ENCODE measurements at regions not wholly inside any gene's neighbourhood (a gene's known extent, or its start where the extent isn't known, plus 50 kb on each side); places are given as distances from the start of the nearest gene placed in this dataset.

GRCh38 chr10:91683975-91684374, 51.1 kb upstream of the PPP1R3C start:
- DNase-seq (no peak), ATAC-seq (ENCODE audit: low read depth in 2 of 2) (no peak)
- Mint-ChIP-seq H3K27ac (no peak overlapping the region), H3K4me1 (no peaks in the 10 kb centered on the region), H3K36me3 (no peaks in the 10 kb centered on the region), H3K4me3 (no peak overlapping the region), H3K9me3 (peaks cover 0 to 2% (median 0%) of the 10 kb centered on the region in 7 donors), H3K27me3 (peaks cover 9 to 22% (median 14%) of the 10 kb centered on the region in 3 donors)

GRCh38 chr10:91682912-91683311, 50.0 kb upstream of the PPP1R3C start:
- DNase-seq: no peak
- Mint-ChIP-seq H3K4me3 (no peak overlapping the region), H3K27ac (no peak overlapping the region), H3K27me3 (peaks cover 9 to 22% (median 14%) of the 10 kb centered on the region in 3 donors), H3K4me1 (no peaks in the 10 kb centered on the region), H3K36me3 (no peaks in the 10 kb centered on the region), H3K9me3 (peaks cover 0 to 2% (median 0%) of the 10 kb centered on the region in 7 donors)
- no peak for ATAC-seq (ENCODE audit: low read depth in 2 of 2)
